ENCODE measurements at regions not wholly inside any gene's neighbourhood (a gene's known extent, or its start where the extent isn't known, plus 50 kb on each side); places are given as distances from the start of the nearest gene placed in this dataset.

DNA sequence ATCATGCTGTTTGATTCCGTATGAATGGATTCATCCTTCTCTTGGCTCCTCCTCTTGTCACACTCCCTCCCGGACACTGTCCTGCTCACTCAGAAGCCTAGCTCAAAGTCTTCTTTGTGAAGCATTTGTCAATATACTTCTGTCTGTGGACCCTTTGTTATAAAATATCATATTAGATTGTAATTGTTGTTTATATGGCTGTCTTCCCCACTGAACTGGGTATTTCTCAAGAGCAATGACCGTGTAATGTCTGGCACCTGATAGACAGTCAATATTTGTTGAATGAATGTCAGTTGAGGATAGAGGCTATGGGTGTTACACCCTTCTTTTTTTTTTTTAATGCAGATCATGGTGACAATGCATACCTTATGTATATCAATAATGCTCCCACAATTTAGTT is 335.3 kb downstream of the SOX4 start:
- ATAC-seq (no peak), DNase-seq (no peak)
- TF ChIP-seq, protein P1, sequence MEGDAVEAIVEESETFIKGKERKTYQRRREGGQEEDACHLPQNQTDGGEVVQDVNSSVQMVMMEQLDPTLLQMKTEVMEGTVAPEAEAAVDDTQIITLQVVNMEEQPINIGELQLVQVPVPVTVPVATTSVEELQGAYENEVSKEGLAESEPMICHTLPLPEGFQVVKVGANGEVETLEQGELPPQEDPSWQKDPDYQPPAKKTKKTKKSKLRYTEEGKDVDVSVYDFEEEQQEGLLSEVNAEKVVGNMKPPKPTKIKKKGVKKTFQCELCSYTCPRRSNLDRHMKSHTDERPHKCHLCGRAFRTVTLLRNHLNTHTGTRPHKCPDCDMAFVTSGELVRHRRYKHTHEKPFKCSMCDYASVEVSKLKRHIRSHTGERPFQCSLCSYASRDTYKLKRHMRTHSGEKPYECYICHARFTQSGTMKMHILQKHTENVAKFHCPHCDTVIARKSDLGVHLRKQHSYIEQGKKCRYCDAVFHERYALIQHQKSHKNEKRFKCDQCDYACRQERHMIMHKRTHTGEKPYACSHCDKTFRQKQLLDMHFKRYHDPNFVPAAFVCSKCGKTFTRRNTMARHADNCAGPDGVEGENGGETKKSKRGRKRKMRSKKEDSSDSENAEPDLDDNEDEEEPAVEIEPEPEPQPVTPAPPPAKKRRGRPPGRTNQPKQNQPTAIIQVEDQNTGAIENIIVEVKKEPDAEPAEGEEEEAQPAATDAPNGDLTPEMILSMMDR (IDR thresholded peaks at IDR 0.05) = no peak
- intact Hi-C loops (cut with micrococcal nuclease) = loop anchor here (10.0 kb wide), 2 partner anchors 136 to 334 kb away; partner anchors contain the start of gene SOX4
- peaks cover 4% of the 10 kb centered on the region for H3K4me1 ChIP-seq (ENCODE audit: control insufficient read depth, insufficient read depth, low read length)
- Mint-ChIP-seq H3K9me3 (peaks cover 3 to 6% of the 10 kb centered on the region in 2 donors), H3K36me3 (no peaks in the 10 kb centered on the region), H3K4me3 (no peak overlapping the region), H3K4me1 (peaks cover 18 to 42% of the 10 kb centered on the region in 2 donors), H3K27ac (no peak overlapping the region), H3K27me3 (ENCODE audit: low read depth in 2 of 2) (no peaks in the 10 kb centered on the region)
- H3K27me3 ChIP-seq (ENCODE audit: control insufficient read depth, insufficient read depth, low read length) = no peaks in the 10 kb centered on the region
- no peak overlapping the region for H3K4me3 ChIP-seq (ENCODE audit: low read length)
- H3K27ac ChIP-seq (ENCODE audit: low read length) = no peak overlapping the region
- no peaks in the 10 kb centered on the region for H3K9me3 ChIP-seq (ENCODE audit: control insufficient read depth, insufficient read depth, low read length)
- no peaks in the 10 kb centered on the region for H3K36me3 ChIP-seq (ENCODE audit: control insufficient read depth, insufficient read depth, low read length)
- 87% methylated on average over 3 of the region's 3 CpGs for WGBS (ENCODE audit: insufficient coverage)

DNA sequence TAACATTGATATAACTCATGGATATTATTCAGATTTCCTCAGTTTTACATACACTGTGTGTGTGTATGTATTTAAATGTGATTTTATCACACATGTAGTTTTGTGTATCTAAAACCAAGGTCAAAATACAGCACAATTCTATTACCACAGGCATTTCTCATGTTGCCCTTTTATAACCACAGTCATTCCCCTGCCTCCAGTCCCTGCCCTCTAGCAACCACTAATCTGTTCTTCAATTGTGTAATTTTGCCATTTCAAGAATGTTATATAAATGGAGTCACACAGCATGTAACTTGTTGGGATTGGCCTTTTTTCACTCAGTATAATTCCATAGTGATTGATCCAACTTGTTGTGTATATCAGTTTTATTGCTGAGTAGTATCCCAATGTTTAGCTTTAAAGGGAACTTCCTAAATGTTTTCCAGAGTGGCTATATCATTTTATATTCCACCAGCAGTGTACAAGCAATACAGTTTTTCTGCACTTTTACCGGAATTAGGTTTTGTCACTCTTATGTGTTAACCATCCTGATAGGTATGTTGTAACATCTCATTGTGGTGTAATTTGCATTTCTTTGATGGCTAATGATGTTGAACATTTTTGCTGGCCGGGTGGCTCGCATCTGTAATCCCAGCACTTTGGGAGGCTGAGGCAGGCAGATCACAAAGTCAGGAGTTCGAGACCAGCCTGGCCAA is 338.2 kb downstream of the SOX4 start:
- H3K9me3 ChIP-seq (ENCODE audit: control insufficient read depth, insufficient read depth, low read length) = no peaks in the 10 kb centered on the region
- Mint-ChIP-seq H3K4me3 (peak overlapping the region; percentile 4), H3K4me1 (peaks cover 0 to 17% of the 10 kb centered on the region in 2 donors), H3K9me3 (no peaks in the 10 kb centered on the region), H3K36me3 (no peaks in the 10 kb centered on the region), H3K27ac (peak overlapping the region; percentile 32 to 52), H3K27me3 (ENCODE audit: low read depth in 2 of 2) (peaks cover 0 to 4% of the 10 kb centered on the region in 2 donors)
- no peak overlapping the region for H3K4me3 ChIP-seq (ENCODE audit: low read length)
- intact Hi-C loops (cut with micrococcal nuclease) = no loop called here
- ATAC-seq (peak in 2 of 3 donors; percentile 71 to 74), DNase-seq (no peak)
- 64% methylated on average over 4 of the region's 4 CpGs for WGBS (ENCODE audit: insufficient coverage)
- H3K27me3 ChIP-seq (ENCODE audit: control insufficient read depth, insufficient read depth, low read length) = no peaks in the 10 kb centered on the region
- H3K36me3 ChIP-seq (ENCODE audit: control insufficient read depth, insufficient read depth, low read length) = no peaks in the 10 kb centered on the region
- no peaks in the 10 kb centered on the region for H3K4me1 ChIP-seq (ENCODE audit: control insufficient read depth, insufficient read depth, low read length)
- TF ChIP-seq, protein P1 (IDR thresholded peaks at IDR 0.05) = no peak
- no peak overlapping the region for H3K27ac ChIP-seq (ENCODE audit: low read length)

DNA sequence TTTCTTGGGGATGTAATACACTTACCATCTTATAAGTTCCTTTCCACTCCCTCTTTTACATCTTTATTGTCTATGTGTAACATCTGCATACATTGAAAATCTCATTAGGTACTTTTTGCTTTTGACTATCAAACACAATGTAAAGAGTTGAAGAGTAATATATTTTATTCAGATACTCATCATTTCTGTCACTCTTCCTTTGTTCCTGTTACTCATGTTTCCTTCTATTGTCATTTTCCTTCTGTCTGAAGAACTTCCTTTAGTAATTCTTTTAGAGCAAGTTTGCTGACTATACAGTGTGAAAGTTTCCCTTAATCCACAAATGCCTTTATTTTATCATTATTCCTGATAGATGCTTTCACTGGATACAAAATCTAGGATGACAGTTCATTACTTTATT is 339.8 kb downstream of the SOX4 start:
- Mint-ChIP-seq H3K4me1 (peaks cover 0 to 10% of the 10 kb centered on the region in 2 donors), H3K27me3 (ENCODE audit: low read depth in 2 of 2) (peaks cover 0 to 4% of the 10 kb centered on the region in 2 donors), H3K4me3 (no peak overlapping the region), H3K36me3 (no peaks in the 10 kb centered on the region), H3K9me3 (no peaks in the 10 kb centered on the region), H3K27ac (no peak overlapping the region)
- ATAC-seq (no peak), DNase-seq (no peak)
- no peak overlapping the region for H3K4me3 ChIP-seq (ENCODE audit: low read length)
- H3K9me3 ChIP-seq (ENCODE audit: control insufficient read depth, insufficient read depth, low read length) = no peaks in the 10 kb centered on the region
- H3K36me3 ChIP-seq (ENCODE audit: control insufficient read depth, insufficient read depth, low read length) = no peaks in the 10 kb centered on the region
- intact Hi-C loops (cut with micrococcal nuclease) = no loop called here
- no peaks in the 10 kb centered on the region for H3K27me3 ChIP-seq (ENCODE audit: control insufficient read depth, insufficient read depth, low read length)
- no peak overlapping the region for H3K27ac ChIP-seq (ENCODE audit: low read length)
- H3K4me1 ChIP-seq (ENCODE audit: control insufficient read depth, insufficient read depth, low read length) = no peaks in the 10 kb centered on the region
- TF ChIP-seq, protein P1 (IDR thresholded peaks at IDR 0.05) = no peak

DNA sequence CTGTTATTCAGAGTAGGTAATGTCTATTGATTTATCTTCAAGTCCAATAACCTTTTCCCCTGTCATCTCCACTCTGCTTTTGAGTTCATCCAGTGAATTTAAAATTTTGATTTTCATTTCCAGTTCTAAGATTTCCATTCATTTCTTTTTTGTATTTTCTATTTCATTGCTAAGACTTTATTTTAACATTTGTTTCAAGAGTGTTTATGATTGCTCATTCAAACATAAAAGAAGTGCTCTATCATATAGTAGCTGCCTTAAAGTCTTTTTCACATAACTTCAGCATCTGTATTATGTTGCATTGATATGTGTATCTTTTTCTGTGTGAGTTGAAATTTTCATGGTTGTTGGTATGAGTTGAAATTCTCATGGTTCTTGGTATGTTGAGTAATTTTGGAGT is 341.6 kb downstream of the SOX4 start:
- DNase-seq (no peak), ATAC-seq (no peak)
- no peaks in the 10 kb centered on the region for H3K36me3 Mint-ChIP-seq
- H3K27ac Mint-ChIP-seq = no peak overlapping the region
- H3K9me3 Mint-ChIP-seq = no peaks in the 10 kb centered on the region
- intact Hi-C loops (cut with micrococcal nuclease) = no loop called here
- no peak overlapping the region for H3K4me3 Mint-ChIP-seq
- Histone ChIP-seq H3K27me3 (ENCODE audit: control insufficient read depth, insufficient read depth, low read length) (no peaks in the 10 kb centered on the region), H3K4me1 (ENCODE audit: control insufficient read depth, insufficient read depth, low read length) (no peaks in the 10 kb centered on the region), H3K36me3 (ENCODE audit: control insufficient read depth, insufficient read depth, low read length) (no peaks in the 10 kb centered on the region), H3K9me3 (ENCODE audit: control insufficient read depth, insufficient read depth, low read length) (no peaks in the 10 kb centered on the region), H3K27ac (ENCODE audit: low read length) (no peak overlapping the region), H3K4me3 (ENCODE audit: low read length) (no peak overlapping the region)
- peaks cover 0 to 4% of the 10 kb centered on the region in 2 donors for H3K27me3 Mint-ChIP-seq (ENCODE audit: low read depth in 2 of 2)
- peaks cover 0 to 10% of the 10 kb centered on the region in 2 donors for H3K4me1 Mint-ChIP-seq
- TF ChIP-seq, protein P1 (IDR thresholded peaks at IDR 0.05) = no peak
